GM12891 (cell line): ENCODE measurements at regions not wholly inside any gene's neighbourhood (a gene's known extent, or its start where the extent isn't known, plus 50 kb on each side); places are given as distances from the start of the nearest gene placed in this dataset.

Experiments
- PAX5 ChIP-seq: IDR thresholded peaks from 2 replicates; pipeline ENCODE4 v1.6.1; 2011; ENCODE audit warnings: low read length, moderate library complexity, mild to moderate bottlenecking; ENCODE audit not compliant: insufficient read depth, severe bottlenecking
- POLR2A ChIP-seq: IDR thresholded peaks from 2 replicates; pipeline ENCODE4 v1.6.1; 2011; ENCODE audit warnings: low read depth, low read length, control low read depth
- POLR2AphosphoS5 ChIP-seq: IDR thresholded peaks from 2 replicates; pipeline ENCODE4 v1.6.1; 2011; ENCODE audit warnings: low read depth, low read length, control low read depth
- SPI1 ChIP-seq: IDR thresholded peaks from 2 replicates; pipeline ENCODE4 v1.6.1; 2011; ENCODE audit warnings: low read depth, low read length, control low read depth
- TAF1 ChIP-seq: IDR thresholded peaks from 2 replicates; pipeline ENCODE4 v1.6.1; 2011; ENCODE audit warnings: low read depth, low read length, control low read depth

DNA sequence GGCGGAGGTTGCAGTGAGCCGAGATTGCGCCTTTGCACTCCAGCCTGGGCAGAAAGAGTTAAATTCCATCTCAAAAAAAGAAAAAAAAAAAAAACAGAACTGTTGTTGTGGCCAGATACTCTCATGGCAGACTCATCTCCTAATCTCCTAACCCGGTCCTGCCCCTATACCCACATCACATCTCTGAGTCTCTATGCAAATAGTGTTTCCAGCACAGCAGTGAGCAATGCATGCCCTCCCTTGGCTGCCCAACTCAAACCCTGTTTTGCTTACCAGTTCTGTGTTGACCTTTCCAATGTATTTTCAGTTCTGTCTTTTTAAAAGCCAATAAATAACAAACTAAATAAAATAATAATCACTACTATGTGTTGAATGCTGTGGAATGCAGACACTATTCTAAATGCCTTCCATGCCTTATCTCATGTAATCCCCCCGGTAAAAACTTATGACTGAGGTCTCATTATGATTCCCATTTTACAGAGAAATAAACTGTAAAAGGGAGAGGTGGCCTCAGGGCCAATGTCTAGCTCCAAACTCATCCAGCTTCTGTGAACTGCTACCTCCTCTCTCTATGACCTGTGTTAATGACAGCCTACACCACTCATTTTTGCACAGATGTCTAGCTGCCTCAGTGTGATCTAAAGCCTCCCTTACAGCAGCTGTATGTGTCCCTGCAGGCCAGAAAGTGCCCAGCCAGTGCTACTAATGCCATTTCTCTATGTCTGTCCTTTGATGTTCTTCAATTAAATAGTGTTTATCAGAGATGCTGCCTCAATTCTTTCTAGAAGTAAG, 289.8 kb downstream of the HS3ST3B1 start:
- no peak for TF ChIP-seq POLR2AphosphoS5
- no peak for TF ChIP-seq POLR2A
- TF ChIP-seq TAF1, result no peak
- no peak for TF ChIP-seq SPI1
- TF ChIP-seq PAX5, result no peak
